HCT116 (cell line): ENCODE measurements at regions not wholly inside any gene's neighbourhood (a gene's known extent, or its start where the extent isn't known, plus 50 kb on each side); places are given as distances from the start of the nearest gene placed in this dataset.

Experiments used
- ATAC-seq: fragments of 200-7000 bp; cut with Tn5 transposase; 2 replicates; pipeline ENCODE4 v1.9.1; 2020; ENCODE audit warnings: mild to moderate bottlenecking, moderate library complexity
- BruUV-seq: library from RNA; stranded (reverse); fragments of 400-500 nt; replicated peaks from 2 replicates; lab custom pipeline; 2021; lab: Mats Ljungman, UMichigan
- CTCF ChIA-PET: fragments of 300-600 bp; sonication (Branson Sonifier 250); formaldehyde crosslinking; loops from one replicate; lab custom pipeline; 2021; ENCODE audit warnings: antibody characterized with exemption; lab: Charles Lee
- POLR2A ChIA-PET: fragments of 300-600, 350-600 bp; sonication (Branson Sonifier 250); formaldehyde crosslinking; loops from one replicate; lab custom pipeline; 2021; ENCODE audit warnings: antibody characterized with exemption; lab: Charles Lee
- RAD21 ChIA-PET, 2 experiments: fragments of 300-600 bp; sonication (Branson Sonifier 250); formaldehyde crosslinking; loops; one replicate each; lab custom pipeline; 2023; ENCODE audit warnings: low total read pairs in 2 of 2; ENCODE audit not compliant: uncharacterized antibody in 2 of 2, unreplicated experiment in 2 of 2, low non-redundant PET in 1 of 2; lab: Charles Lee
- DNase-seq: peaks from one replicate; pipeline ENCODE4 v3.0.0-alpha.2; 2010; ENCODE audit warnings: low read depth, low spot score
- H2AFZ ChIP-seq: fragments of 200-600 bp; shearing (Covaris generic), sonication (generic); 2 replicates; pipeline ENCODE4 v1.6.1; 2017; ENCODE audit warnings: low read depth, mixed run types, mixed read lengths, antibody characterized with exemption, low read length; ENCODE audit not compliant: poor library complexity, severe bottlenecking
- H3K27ac ChIP-seq: 2 replicates; pipeline ENCODE4 v1.5.1; 2012; ENCODE audit warnings: low read depth, low read length
- H3K27me3 ChIP-seq: fragments of 200-600 bp; sonication (generic); 2 replicates; pipeline ENCODE4 v1.6.1; 2016; ENCODE audit warnings: mixed run types, low read length, mixed read lengths; ENCODE audit not compliant: insufficient read depth
- H3K36me3 ChIP-seq, 2 experiments: fragments of 200-500 bp in 1 of 2; fragments of 200-600 bp in 1 of 2; sonication (Bioruptor generic) in 1 of 2; sonication (generic) in 1 of 2; 2 replicates each; pipeline versions ENCODE4 v1.5.1 to v1.6.1; 2014 to 2016; ENCODE audit warnings: low read length in 2 of 2, inconsistent platforms in 1 of 2, mixed read lengths in 1 of 2, mixed run types in 1 of 2; ENCODE audit not compliant: insufficient read depth in 2 of 2, control insufficient read depth in 1 of 2
- H3K4me1 ChIP-seq, 2 experiments: fragments of 200-600 bp in 1 of 2; sonication (generic) in 1 of 2; 2 replicates each; pipeline versions ENCODE4 v1.5.1 to v1.6.1; 2012 to 2017; ENCODE audit warnings: low read length in 2 of 2, inconsistent platforms in 1 of 2, mild to moderate bottlenecking in 1 of 2, mixed read lengths in 1 of 2, mixed run types in 1 of 2, moderate library complexity in 1 of 2; ENCODE audit not compliant: insufficient read depth in 2 of 2, control insufficient read depth in 1 of 2
- H3K4me2 ChIP-seq: fragments of 200-600 bp; sonication (generic); 2 replicates; pipeline ENCODE4 v1.6.1; 2017; ENCODE audit warnings: mixed run types, low read length, mixed read lengths
- H3K4me3 ChIP-seq, 2 experiments: fragments of 200-600 bp in 1 of 2; sonication (generic) in 1 of 2; replicated peaks in 1 of 2; 2 replicates each; pipeline ENCODE4 v1.5.1; 2011 to 2016; ENCODE audit warnings: low read length in 2 of 2, control low read depth in 1 of 2, low read depth in 1 of 2, mild to moderate bottlenecking in 1 of 2, mixed read lengths in 1 of 2, mixed run types in 1 of 2
- H3K79me2 ChIP-seq: fragments of 200-600 bp; sonication (generic); 2 replicates; pipeline ENCODE4 v1.6.1; 2017; ENCODE audit warnings: mild to moderate bottlenecking, mixed run types, low read length, moderate library complexity, mixed read lengths; ENCODE audit not compliant: insufficient read depth
- H3K9ac ChIP-seq: fragments of 200-600 bp; sonication (generic); 2 replicates; pipeline ENCODE4 v1.6.1; 2016; ENCODE audit warnings: low read length, mixed read lengths
- H3K9me2 ChIP-seq: fragments of 200-600 bp; sonication (generic), shearing (Covaris generic); 2 replicates; pipeline ENCODE4 v1.6.1; 2017; ENCODE audit warnings: mixed run types, mild to moderate bottlenecking, moderate library complexity; ENCODE audit not compliant: insufficient read depth
- H3K9me3 ChIP-seq, 2 experiments: fragments of 200-500 bp in 1 of 2; fragments of 200-600 bp in 1 of 2; sonication (Bioruptor generic) in 1 of 2; sonication (generic) in 1 of 2; 2 replicates each; pipeline ENCODE4 v1.6.1; 2014 to 2017; ENCODE audit warnings: low read length in 2 of 2, mixed read lengths in 2 of 2, inconsistent platforms in 1 of 2, low read depth in 1 of 2, mild to moderate bottlenecking in 1 of 2, mixed run types in 1 of 2, moderate library complexity in 1 of 2; ENCODE audit not compliant: control insufficient read depth in 1 of 2, insufficient read depth in 1 of 2
- H4K20me1 ChIP-seq: fragments of 200-600 bp; sonication (generic), shearing (Covaris generic); 2 replicates; pipeline ENCODE4 v1.6.1; 2017; ENCODE audit warnings: mixed run types, mild to moderate bottlenecking, moderate library complexity; ENCODE audit not compliant: insufficient read depth
- CEBPB ChIP-seq: IDR thresholded peaks from 2 replicates; pipeline ENCODE4 v1.6.1; 2012; ENCODE audit warnings: low read depth
- ELF1 ChIP-seq: IDR thresholded peaks from 2 replicates; pipeline ENCODE4 v1.6.1; 2012; ENCODE audit warnings: low read depth, borderline replicate concordance
- EZH2 ChIP-seq: fragments of 200-600 bp; sonication (generic); IDR thresholded peaks from 2 replicates; pipeline ENCODE4 v1.6.1; 2017; ENCODE audit warnings: antibody characterized with exemption, mixed run types
- FOSL1 ChIP-seq: IDR thresholded peaks from 2 replicates; pipeline ENCODE4 v1.6.1; 2012; ENCODE audit warnings: low read depth
- POLR2A ChIP-seq: IDR thresholded peaks from 2 replicates; pipeline ENCODE4 v1.7.0; 2011; ENCODE audit warnings: borderline replicate concordance; ENCODE audit not compliant: insufficient read depth, insufficient read length; ENCODE audit errors: extremely low read depth
- SIN3A ChIP-seq: IDR thresholded peaks from 2 replicates; pipeline ENCODE4 v1.6.1; 2012; ENCODE audit warnings: low read depth
- TCF7L2 ChIP-seq: IDR thresholded peaks from 2 replicates; pipeline ENCODE4 v1.7.0; 2011; ENCODE audit warnings: borderline replicate concordance, inconsistent platforms; ENCODE audit not compliant: insufficient read depth, insufficient read length; ENCODE audit errors: extremely low read depth
- intact Hi-C: fragments of 100-400 bp; cut with micrococcal nuclease; formaldehyde crosslinking; loops from 2 replicates; pipeline ENCODE4 v1.10.0; 2022
- TF ChIP-seq, protein P1 (sequence below): IDR thresholded peaks from 2 replicates; pipeline ENCODE4 v1.6.1; 2012; ENCODE audit warnings: low read depth
- TF ChIP-seq, protein P2 (sequence below), 3 experiments: fragments of 200-600 bp in 1 of 3; sonication (generic) in 1 of 3; IDR thresholded peaks in 2 of 3; conservative IDR thresholded peaks in 1 of 3; 2 replicates each; pipeline ENCODE4 v1.5.1; 2012 to 2017; ENCODE audit warnings: low read depth in 2 of 3, low read length in 2 of 3, antibody characterized with exemption in 1 of 3, borderline replicate concordance in 1 of 3, control low read depth in 1 of 3, mild to moderate bottlenecking in 1 of 3, mixed read lengths in 1 of 3, mixed run types in 1 of 3, moderate library complexity in 1 of 3; ENCODE audit not compliant: insufficient read depth in 1 of 3

DNA sequence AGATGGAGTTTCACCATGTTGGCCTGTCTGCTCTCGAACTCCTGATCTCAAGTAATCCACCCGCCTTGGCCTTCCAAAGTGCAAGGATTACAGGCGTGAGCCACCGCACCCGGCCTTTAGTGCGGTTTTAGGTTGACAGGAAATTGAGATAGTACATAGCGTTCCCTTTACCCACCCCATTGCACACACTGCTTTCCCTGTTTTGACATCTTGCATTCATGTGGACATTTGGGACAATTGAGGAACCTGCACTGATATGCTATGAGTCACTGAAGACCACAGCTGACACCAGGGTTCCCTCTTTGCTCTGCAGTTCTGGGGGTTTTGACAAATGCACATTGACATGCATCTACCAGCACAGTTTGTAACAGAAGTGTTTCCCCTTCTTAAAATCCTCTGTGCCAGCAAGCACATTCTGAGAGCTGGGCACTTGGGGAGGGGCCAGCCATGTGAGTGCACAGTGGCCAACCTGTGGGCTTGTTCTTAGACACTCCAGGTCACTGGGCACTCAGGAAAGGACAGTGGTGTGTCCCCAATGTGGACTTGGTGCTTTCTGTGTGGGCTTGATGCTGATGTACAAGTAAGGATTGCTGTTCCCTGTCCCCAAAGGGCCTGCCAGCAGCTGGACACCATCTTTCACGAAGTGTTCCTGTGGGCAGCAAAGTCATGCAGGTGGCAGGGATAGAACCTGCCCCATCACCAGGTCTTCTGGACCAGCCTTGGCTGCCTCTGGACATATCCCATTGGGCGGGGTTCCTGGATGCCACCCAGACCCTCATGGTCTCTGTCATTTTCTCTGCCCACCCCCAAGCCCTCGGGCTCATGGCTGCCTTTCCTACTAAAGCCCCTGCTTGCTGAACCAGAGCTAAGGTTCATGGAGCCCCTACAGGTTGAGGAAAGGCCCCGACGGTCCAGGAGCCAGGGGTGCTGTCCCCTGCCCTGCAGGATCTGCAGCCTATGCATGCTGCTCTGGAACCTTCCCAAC, 579.8 kb downstream of the GLRX3 start:
- RAD21 ChIA-PET = no interaction called here
- Histone ChIP-seq H3K36me3 (no peaks in the 10 kb centered on the region), H3K9me2 (no peaks in the 10 kb centered on the region), H3K4me3 (no peak overlapping the region), H3K79me2 (no peaks in the 10 kb centered on the region), H3K4me1 (no peaks in the 10 kb centered on the region), H3K9me3 (no peaks in the 10 kb centered on the region), H3K4me2 (no peak overlapping the region), H3K9ac (no peak overlapping the region), H2AFZ (no peak overlapping the region), H3K27ac (no peak overlapping the region), H4K20me1 (no peaks in the 10 kb centered on the region), H3K27me3 (no peaks in the 10 kb centered on the region)
- TF ChIP-seq CEBPB (no peak), TCF7L2 (no peak), POLR2A (no peak), ELF1 (no peak), SIN3A (no peak), EZH2 (no peak), FOSL1 (no peak)
- TF ChIP-seq, protein P1, sequence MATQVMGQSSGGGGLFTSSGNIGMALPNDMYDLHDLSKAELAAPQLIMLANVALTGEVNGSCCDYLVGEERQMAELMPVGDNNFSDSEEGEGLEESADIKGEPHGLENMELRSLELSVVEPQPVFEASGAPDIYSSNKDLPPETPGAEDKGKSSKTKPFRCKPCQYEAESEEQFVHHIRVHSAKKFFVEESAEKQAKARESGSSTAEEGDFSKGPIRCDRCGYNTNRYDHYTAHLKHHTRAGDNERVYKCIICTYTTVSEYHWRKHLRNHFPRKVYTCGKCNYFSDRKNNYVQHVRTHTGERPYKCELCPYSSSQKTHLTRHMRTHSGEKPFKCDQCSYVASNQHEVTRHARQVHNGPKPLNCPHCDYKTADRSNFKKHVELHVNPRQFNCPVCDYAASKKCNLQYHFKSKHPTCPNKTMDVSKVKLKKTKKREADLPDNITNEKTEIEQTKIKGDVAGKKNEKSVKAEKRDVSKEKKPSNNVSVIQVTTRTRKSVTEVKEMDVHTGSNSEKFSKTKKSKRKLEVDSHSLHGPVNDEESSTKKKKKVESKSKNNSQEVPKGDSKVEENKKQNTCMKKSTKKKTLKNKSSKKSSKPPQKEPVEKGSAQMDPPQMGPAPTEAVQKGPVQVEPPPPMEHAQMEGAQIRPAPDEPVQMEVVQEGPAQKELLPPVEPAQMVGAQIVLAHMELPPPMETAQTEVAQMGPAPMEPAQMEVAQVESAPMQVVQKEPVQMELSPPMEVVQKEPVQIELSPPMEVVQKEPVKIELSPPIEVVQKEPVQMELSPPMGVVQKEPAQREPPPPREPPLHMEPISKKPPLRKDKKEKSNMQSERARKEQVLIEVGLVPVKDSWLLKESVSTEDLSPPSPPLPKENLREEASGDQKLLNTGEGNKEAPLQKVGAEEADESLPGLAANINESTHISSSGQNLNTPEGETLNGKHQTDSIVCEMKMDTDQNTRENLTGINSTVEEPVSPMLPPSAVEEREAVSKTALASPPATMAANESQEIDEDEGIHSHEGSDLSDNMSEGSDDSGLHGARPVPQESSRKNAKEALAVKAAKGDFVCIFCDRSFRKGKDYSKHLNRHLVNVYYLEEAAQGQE = no peak
- TF ChIP-seq, protein P2, sequence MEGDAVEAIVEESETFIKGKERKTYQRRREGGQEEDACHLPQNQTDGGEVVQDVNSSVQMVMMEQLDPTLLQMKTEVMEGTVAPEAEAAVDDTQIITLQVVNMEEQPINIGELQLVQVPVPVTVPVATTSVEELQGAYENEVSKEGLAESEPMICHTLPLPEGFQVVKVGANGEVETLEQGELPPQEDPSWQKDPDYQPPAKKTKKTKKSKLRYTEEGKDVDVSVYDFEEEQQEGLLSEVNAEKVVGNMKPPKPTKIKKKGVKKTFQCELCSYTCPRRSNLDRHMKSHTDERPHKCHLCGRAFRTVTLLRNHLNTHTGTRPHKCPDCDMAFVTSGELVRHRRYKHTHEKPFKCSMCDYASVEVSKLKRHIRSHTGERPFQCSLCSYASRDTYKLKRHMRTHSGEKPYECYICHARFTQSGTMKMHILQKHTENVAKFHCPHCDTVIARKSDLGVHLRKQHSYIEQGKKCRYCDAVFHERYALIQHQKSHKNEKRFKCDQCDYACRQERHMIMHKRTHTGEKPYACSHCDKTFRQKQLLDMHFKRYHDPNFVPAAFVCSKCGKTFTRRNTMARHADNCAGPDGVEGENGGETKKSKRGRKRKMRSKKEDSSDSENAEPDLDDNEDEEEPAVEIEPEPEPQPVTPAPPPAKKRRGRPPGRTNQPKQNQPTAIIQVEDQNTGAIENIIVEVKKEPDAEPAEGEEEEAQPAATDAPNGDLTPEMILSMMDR (IDR thresholded peaks at IDR 0.05 in 2 of 3, conservative IDR thresholded peaks at IDR 0.05 in 1 of 3; ENCODE audit: borderline replicate concordance in 1 of 3, insufficient read depth in 1 of 3, low read depth in 2 of 3, low read length in 2 of 3) = no peak
- no TSS peak for BruUV-seq
- intact Hi-C loops = no loop called here
- POLR2A ChIA-PET = no interaction called here
- ATAC-seq (no peak), DNase-seq (no peak)
- CTCF ChIA-PET = no interaction called here
